ENCODE measurements at regions not wholly inside any gene's neighbourhood (a gene's known extent, or its start where the extent isn't known, plus 50 kb on each side); places are given as distances from the start of the nearest gene placed in this dataset.
A peak's percentile ranks its signal among the peaks of the same experiment; 100 is the strongest.

DNA sequence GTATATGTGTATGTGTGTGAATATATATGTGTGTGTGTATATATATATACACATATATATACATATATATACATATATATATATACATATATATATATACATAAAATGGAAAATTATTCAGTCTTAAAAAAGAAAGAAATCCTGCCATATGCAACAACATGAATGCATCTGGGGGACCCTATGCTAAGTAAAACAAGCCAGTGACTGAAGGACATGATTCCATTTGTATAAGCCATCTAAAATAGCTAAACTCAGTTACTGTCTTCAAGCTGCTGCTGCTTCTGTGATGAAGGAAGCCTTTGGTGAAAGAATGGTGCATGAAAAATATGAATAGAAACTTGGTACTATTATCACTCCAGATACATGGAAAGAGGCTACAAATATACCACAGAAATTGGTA is 118.6 kb downstream of the ATXN7L3B start:
- no peak for DNase-seq (ENCODE audit: low read depth, low spot score)
- Histone ChIP-seq H3K36me3 (ENCODE audit: control insufficient read depth in 2 of 2, insufficient read depth in 2 of 2, low read length in 1 of 2) (no peaks in the 10 kb centered on the region), H2AFZ (ENCODE audit: control insufficient read depth, low read depth, low read length) (no peak overlapping the region), H4K20me1 (ENCODE audit: control insufficient read depth, insufficient read depth) (no peaks in the 10 kb centered on the region), H3K27ac (ENCODE audit: control insufficient read depth, insufficient read depth) (no peak overlapping the region), H3K79me2 (ENCODE audit: control insufficient read depth, insufficient read depth, low read length) (no peaks in the 10 kb centered on the region), H3K4me2 (ENCODE audit: control insufficient read depth, insufficient read depth) (no peak overlapping the region), H3K9me3 (replicated peaks; ENCODE audit: control insufficient read depth, insufficient read depth, low read length) (no peaks in the 10 kb centered on the region), H3K9ac (ENCODE audit: control insufficient read depth, insufficient read depth, low read length) (no peak overlapping the region), H3K27me3 (replicated peaks in 1 of 2; ENCODE audit: control insufficient read depth in 2 of 2, insufficient read depth in 2 of 2, low read length in 1 of 2) (no peaks in the 10 kb centered on the region), H3K4me1 (ENCODE audit: control insufficient read depth, insufficient read depth, low read length) (no peaks in the 10 kb centered on the region), H3K4me3 (no peak overlapping the region)
- CTCF ChIA-PET: interaction anchor here (1.0 kb wide), 1 partner anchor 388 kb away, joined by 3 read pairs; no protein-coding TSS in a partner anchor
- POLR2A ChIA-PET: no interaction called here
- no peak for ATAC-seq
- no peak for FAIRE-seq
- BruUV-seq (replicated peaks): no TSS peak
- SMC1A ChIA-PET (ENCODE audit: uncharacterized antibody, unreplicated experiment): no interaction called here
- in situ Hi-C loops (cut with MboI) (no loop called here), intact Hi-C loops (cut with micrococcal nuclease; ENCODE audit: unreplicated experiment) (no loop called here)
- TF ChIP-seq MXI1 (IDR thresholded peaks at IDR 0.05; ENCODE audit: low read depth, low read length) (no peak), NR2C1 (IDR thresholded peaks at IDR 0.05) (no peak), POLR2AphosphoS2 (IDR thresholded peaks at IDR 0.05; ENCODE audit: low read depth, low read length) (no peak), SREBF1 (IDR thresholded peaks at IDR 0.05; ENCODE audit: low read length) (no peak)
- RAD21 ChIA-PET (ENCODE audit: unreplicated experiment): no interaction called here

DNA sequence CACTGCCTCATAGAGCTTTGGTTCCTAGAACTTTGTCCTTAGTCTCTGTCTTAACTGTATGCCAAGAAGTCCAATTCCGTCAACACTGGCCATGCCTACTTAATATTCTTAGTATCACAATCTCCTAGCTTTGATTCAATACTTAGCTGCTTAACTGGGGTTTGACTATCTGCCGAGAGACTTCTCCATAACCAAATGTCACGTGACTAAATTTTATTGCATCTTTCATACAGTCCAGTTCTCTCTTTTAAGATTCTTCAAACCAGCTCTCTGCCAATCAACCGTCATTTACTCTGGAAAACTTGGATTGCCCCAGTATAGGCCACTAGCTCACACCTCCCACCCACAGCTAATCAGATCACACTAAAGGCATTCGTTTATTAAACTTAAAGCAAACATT is 122.8 kb downstream of the ATXN7L3B start:
- RAD21 ChIA-PET (ENCODE audit: unreplicated experiment): no interaction called here

More for the DNA sequence above, 122.8 kb downstream of the ATXN7L3B start:
- no peak for DNase-seq (ENCODE audit: low read depth, low spot score)
- no peak overlapping the region for H3K4me3 ChIP-seq
- H3K36me3 ChIP-seq (ENCODE audit: control insufficient read depth in 2 of 2, insufficient read depth in 2 of 2, low read length in 1 of 2): no peaks in the 10 kb centered on the region
- FAIRE-seq: no peak
- no peak for ATAC-seq
- ChIA-PET POLR2A (no interaction called here), SMC1A (ENCODE audit: uncharacterized antibody, unreplicated experiment) (no interaction called here), CTCF (interaction anchor here (0.6 to 1.3 kb wide), 3 partner anchors 13 to 630 kb away, joined by 3 read pairs; no protein-coding TSS in a partner anchor)
- H3K4me2 ChIP-seq (ENCODE audit: control insufficient read depth, insufficient read depth): no peak overlapping the region
- H3K9ac ChIP-seq (ENCODE audit: control insufficient read depth, insufficient read depth, low read length): no peak overlapping the region
- no peaks in the 10 kb centered on the region for H3K4me1 ChIP-seq (ENCODE audit: control insufficient read depth, insufficient read depth, low read length)
- TF ChIP-seq BMI1 (IDR thresholded peaks at IDR 0.05; ENCODE audit: borderline replicate concordance) (no peak), RAD51 (IDR thresholded peaks at IDR 0.05) (peak; percentile 69; the same call in 1 of the 2 replicates), ZBED1 (IDR thresholded peaks at IDR 0.05; ENCODE audit: borderline replicate concordance) (no peak)
- H2AFZ ChIP-seq (ENCODE audit: control insufficient read depth, low read depth, low read length): no peak overlapping the region
- no TSS peak for BruUV-seq (replicated peaks)
- intact Hi-C loops (cut with micrococcal nuclease; ENCODE audit: unreplicated experiment): no loop called here
- no peaks in the 10 kb centered on the region for H4K20me1 ChIP-seq (ENCODE audit: control insufficient read depth, insufficient read depth)
- WGBS (ENCODE audit: insufficient coverage, insufficient replicate concordance, low lambda C conversion rate, missing lambda C conversion rate): 16% methylated on average over 5 of the region's 5 CpGs
- H3K9me3 ChIP-seq (replicated peaks; ENCODE audit: control insufficient read depth, insufficient read depth, low read length): no peaks in the 10 kb centered on the region
- H3K79me2 ChIP-seq (ENCODE audit: control insufficient read depth, insufficient read depth, low read length): no peaks in the 10 kb centered on the region
- no peaks in the 10 kb centered on the region for H3K27me3 ChIP-seq (replicated peaks in 1 of 2; ENCODE audit: control insufficient read depth in 2 of 2, insufficient read depth in 2 of 2, low read length in 1 of 2)
- in situ Hi-C loops (cut with MboI): no loop called here
- H3K27ac ChIP-seq (ENCODE audit: control insufficient read depth, insufficient read depth): no peak overlapping the region
